Transverse colon (tissue), 4 donors: ENCODE measurements at regions not wholly inside any gene's neighbourhood (a gene's known extent, or its start where the extent isn't known, plus 50 kb on each side); places are given as distances from the start of the nearest gene placed in this dataset.

ENCODE experiments used
- CTCF ChIP-seq, 5 experiments: fragments of 200-600 bp in 3 of 5; fragments of 450-650 bp in 2 of 5; sonication (generic) in 3 of 5; IDR thresholded peaks; 1 replicate in 2 of 5; 2 replicates in 3 of 5; pipeline ENCODE4 v1.5.1; 2016 to 2017; ENCODE audit warnings: antibody characterized with exemption in 5 of 5, inconsistent platforms in 3 of 5, mild to moderate bottlenecking in 2 of 5, moderate library complexity in 1 of 5
- POLR2A ChIP-seq: fragments of 450-650 bp; IDR thresholded peaks from one replicate; pipeline ENCODE4 v1.6.1; 2016; ENCODE audit warnings: antibody characterized with exemption, mild to moderate bottlenecking, moderate library complexity
- POLR2AphosphoS5 ChIP-seq, 3 donors: sonication (generic); formaldehyde crosslinking; IDR thresholded peaks; one replicate each; pipeline ENCODE4 v1.6.1; 2016; ENCODE audit warnings: antibody characterized with exemption in 3 of 3

- TF ChIP-seq CTCF (IDR thresholded peaks at IDR 0.05) (no peak), POLR2A (no peak), POLR2AphosphoS5 (IDR thresholded peaks at IDR 0.05) (no peak)
Observed at GRCh38 chr17:5866978-5867377, 203.2 kb upstream of the WSCD1 start.
